Dedifferentiated amniotic fluid mesenchymal stem cell (primary cell): ENCODE measurements at regions not wholly inside any gene's neighbourhood (a gene's known extent, or its start where the extent isn't known, plus 50 kb on each side); places are given as distances from the start of the nearest gene placed in this dataset.
"Not testable (repeated sequence)": the region's sequence is repeated elsewhere in the genome, so short reads cannot be mapped to it uniquely, and the experiment has no call there.

ENCODE experiments used
- DNase-seq: peaks from one replicate; pipeline ENCODE4 v3.0.0-alpha.2; 2016; ENCODE audit errors: extremely low spot score

DNA sequence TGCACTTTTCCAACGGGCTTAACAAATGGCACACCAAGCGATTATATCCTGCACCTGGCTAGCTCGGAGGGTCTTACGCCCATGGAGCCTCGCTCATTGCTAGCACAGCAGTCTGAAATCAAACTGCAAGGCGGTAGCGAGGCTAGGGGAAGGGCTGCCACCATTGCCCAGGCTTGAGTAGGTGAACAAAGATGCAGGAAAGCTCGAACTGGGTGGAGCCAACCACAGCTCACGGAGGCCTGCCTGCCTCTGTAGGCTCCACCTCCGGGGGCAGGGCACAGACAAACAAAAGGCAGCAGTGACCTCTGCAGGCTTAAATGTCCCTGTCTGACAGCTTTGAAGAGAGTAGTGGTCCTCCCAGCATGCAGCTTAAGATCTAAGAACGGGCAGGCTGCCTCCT is 365.4 kb downstream of the MMUT start:
- DNase-seq: not testable (repeated sequence)

DNA sequence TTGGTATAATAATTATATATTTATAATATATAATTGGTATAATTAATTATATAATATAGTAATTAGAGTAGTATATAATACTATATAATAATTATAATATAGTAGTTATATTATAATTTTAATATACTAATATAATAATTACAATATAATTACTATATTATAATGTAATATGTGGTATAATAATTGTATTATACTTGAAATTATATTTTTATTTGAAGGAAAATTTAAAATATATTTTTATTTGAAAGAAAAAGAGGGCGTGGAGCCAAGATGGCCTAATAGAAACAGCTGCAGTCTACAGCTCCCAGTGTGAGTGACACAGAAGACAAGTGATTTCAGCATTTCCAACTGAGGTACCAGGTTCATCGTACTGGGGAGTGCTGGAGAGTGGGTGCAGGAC is 365.9 kb downstream of the MMUT start:
- no peak for DNase-seq

DNA sequence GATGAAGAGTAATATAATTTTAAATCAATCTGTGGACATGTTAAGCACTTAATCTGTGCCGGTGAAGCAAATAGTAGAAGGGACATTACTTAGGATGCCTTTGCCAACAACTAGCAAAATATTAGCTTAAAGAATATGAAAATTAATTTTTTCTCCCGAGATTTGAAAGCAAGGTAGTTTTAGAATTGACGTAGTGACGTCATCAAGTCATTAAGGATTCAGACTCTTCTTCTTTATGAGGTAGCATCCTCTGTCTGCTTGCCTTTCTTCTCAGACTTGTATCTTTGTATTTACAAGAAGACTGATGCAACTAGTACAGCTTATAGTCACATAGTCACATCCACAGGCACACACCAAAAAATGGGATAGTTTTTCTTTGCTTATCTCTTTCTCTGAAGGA is 374.4 kb downstream of the MMUT start:
- no peak for DNase-seq

DNA sequence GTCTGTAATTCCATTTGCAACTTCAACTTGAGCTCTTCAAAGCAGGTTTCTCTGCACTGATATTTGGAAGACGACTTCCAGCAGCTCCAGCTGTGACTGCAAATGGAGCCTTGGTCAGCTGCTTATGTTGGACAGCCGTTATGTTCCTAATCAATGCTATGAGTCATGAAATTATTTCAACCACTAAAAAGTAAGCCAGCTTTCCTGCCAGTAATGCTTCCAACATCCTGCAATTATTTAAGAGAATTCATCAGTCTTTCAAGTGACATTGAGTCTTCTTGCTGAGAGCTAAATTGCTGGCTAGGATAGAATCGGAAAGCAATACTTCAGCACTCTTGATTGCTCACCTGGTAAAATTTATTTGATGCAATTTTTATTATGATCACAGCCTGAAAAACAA is 375.7 kb downstream of the MMUT start:
- DNase-seq: no peak

DNA sequence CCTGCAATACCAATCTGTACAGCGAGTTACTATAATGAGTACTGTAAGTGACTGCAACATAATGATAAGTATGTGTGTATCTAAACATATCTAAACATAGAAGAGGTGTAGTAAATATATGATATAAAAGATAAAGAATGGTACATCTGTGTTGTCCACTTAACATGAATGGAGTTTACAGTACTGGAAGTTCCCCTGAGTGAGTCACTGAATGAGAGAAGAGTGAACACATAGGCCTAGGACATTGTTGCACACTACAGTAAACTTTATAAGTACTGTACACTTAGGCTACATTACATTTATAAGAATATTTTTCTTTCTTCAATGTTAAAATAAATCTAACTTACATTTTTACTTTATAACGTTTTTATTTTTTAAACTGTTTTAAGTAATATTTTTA is 380.4 kb downstream of the MMUT start:
- no peak for DNase-seq

DNA sequence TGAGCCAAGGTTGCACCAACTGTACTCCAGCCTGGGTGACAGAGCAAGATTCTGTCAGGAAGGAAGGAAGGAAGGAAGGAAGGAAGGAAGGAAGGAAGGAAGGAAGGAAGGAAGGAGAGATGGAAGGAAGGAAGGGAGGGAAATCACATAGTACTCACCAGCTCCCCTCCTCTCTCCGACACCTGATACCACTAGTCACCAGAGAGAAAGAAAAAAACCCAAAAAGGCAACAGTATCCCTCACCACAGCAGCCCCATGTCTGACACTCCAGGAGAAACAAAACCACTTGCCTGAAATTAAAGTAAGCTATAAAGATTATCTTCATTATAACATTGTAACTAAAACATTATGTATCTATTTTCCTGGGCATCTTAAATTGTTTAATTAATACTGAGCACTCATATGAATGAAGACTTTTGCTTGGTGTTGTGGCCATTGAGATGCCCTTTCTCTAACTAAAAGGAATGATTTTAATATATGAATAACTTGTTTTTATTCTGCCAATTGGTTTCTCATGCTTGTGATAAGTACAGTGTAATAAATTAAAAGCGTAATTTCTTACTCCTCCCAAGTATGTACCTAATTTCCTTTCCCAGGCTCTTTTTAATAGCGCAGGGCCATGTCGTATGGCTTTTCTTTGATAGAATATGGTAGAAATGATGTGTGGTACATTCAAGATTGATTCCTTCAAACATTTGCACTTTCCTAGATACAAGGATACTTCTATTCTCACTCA is 390.0 kb downstream of the MMUT start:
- DNase-seq: no peak

DNA sequence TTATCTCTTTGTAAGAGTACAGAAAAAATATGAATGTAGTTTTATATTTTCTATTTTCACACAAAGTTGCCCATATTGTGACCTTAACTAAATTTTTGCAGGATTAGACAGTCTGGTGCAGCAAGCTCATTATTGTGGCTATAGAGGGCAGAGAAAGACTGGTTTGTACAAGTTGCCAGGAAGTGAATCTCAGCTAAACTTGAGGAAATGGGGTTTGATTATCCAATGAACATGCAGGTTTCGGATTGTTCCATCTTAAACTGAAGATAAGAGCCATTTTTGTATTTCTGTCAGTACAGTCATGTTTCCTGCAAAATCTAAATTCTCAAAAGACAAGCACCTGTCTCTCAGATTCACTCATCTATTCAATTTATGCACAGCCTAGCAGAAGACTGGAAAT is 390.9 kb downstream of the MMUT start:
- no peak for DNase-seq

DNA sequence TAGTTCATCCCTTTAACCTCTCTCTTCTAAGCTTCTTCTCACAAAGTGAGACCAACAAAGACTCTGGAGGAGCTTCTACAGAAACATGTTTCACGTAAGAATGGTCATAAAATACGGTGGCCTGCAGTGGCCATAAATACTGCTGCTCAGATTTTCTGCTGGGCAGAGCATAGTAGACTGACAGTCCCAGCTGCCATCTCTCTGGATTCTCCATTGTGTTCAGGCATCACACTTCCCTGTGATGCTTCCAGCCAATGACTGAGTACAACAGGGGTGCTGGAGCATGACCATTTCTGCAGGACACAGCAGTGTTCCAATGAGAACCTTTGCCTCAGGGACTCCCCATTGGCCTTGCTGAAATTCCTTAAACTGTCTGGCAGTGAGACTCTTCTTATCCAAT is 392.6 kb downstream of the MMUT start:
- DNase-seq: no peak

DNA sequence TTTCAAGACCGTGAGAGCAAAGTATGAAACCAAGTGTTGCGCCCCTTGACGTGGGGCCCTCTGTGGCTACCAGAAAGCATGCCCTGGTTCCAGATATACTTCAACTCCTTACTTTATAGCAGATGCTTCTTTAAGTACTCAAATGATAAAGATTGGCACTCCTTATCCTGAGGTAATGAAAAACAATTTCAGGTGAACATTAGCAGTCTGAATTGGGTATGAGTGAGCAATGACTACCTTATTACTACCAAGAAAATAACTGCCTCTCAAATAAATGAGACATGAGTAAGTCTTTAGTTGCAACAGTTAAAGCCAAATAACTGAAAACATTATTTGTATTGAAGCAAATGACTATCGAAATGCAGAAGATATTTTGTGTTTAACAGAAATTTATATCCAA is 408.7 kb downstream of the MMUT start:
- no peak for DNase-seq

DNA sequence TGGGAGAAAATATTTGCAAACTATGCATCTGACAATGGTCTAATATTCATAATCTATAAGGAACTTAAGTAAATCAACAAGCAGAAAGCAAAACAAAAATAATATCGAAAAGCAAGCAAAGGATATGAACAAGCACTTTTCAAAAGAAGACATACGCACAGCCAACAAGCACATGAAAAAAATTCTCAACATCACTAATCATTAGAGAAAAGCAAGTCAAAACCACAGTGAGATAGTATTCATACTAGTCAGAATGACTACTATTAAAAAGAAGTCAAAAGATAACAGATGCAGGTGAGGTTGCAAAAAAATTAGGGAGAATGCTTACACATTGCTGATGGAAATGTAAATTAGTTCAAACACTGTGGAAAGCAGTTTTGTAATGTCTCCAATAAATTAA is 410.2 kb downstream of the MMUT start:
- DNase-seq: no peak

DNA sequence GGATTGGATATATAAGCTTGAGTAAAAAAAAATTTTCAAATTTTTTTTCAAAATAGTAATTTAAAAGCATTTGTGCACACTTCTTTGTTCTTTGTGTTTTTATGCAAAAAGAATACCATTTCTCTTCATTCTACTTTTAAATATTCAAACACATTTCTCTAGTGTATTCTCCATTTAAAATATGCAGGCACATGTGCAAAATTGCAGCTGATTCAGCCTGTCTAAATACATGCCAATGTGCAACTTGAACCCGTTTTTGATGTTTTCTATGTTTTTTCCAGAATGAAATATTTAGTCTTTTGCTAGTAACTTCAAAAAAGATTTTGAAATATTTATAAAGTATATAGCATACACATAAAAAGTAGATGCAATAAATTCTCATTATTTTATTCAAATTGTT is 411.8 kb downstream of the MMUT start:
- DNase-seq: no peak

DNA sequence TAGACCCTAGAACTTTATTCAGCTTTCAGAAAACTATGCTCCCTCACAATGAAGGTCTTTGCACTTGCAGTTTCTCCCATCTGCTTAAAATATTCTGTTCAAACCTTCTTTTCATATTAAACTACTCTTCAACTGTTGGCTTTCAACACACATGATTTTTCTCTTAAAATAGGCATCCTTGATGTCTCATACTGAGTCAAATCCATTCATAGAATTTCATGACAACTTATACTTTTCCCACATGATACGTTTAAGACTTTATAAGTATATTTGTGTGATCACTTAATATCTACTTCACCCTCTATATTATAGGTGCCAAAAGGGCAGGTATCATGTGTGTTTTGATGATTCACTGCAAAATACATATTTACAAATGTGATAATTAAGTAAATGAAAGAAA is 412.5 kb downstream of the MMUT start:
- DNase-seq: no peak

DNA sequence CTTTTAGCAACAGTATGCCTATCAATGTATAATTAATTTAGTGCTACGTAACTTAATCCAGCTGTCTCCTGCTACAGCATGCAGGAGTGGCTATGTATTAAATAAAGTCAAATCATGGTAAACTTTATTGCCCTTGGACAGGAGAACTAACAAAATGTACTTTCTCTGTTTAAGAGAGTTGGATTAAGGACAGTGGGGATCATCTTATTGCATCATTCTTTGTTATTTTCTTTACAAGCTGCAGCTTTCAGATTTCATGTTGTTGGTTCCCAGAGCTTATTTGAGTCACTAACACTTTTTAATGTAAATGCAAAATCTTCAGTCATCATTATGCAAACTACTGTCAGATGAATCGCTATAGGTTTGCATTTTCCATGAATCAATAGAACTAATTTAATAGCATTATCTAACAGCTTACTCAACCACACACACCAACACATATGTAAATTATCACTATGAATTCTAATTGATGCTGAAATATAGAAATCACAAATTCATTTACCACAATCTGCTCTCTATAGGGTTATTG is 424.7 kb downstream of the MMUT start:
- no peak for DNase-seq

DNA sequence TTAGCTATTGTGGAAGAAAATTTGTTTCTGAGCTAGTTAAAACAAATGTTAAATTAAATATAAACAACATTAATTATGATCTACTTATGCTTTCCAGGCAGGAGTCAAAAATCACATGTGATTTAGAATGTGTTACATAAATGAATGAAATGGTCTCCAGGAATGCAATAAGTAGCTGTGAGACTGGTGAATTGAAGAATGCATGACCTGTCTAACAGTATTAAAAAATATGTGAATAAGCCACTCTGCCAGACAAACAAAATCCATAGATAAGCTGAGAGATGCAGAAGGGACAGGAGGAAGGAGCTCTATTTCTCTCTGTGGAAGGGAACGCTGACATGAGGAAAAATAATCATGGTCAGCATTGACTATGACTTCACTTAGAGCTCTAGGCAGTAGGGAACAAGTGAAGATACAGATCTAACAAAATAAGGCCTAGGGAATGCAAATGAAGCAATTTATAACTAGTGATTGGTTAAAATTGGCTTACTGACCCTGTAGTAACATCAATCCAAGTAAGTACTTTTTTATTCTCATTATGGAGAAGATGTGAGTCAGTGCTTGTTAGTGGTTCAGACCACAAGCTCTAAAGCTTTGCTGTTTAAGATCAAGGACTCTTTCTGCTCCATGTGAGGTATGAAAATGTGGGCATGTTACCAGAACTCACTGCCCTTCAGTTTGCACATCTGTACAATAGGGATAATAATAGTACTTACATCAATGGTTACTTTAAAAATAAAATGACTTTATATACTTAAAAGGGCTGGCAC is 432.6 kb downstream of the MMUT start:
- no peak for DNase-seq

DNA sequence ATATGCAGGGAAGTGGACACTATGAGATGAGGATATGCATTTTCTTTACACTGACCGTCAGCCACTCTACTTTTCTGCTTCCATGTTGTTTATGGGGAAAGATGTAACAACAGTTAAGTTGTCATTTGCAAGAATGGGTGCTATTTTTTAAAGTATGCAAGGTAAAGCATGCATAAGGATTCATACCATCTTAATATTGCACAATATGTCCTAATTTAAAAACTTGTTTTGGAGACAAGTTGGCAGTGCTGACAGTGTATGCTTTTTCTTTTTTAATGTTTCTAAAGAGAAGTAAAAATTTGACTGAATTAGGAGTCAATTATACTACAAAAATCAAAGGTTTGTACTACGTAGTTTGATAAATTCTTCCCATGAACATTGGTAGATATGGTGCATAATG is 435.4 kb downstream of the MMUT start:
- no peak for DNase-seq

DNA sequence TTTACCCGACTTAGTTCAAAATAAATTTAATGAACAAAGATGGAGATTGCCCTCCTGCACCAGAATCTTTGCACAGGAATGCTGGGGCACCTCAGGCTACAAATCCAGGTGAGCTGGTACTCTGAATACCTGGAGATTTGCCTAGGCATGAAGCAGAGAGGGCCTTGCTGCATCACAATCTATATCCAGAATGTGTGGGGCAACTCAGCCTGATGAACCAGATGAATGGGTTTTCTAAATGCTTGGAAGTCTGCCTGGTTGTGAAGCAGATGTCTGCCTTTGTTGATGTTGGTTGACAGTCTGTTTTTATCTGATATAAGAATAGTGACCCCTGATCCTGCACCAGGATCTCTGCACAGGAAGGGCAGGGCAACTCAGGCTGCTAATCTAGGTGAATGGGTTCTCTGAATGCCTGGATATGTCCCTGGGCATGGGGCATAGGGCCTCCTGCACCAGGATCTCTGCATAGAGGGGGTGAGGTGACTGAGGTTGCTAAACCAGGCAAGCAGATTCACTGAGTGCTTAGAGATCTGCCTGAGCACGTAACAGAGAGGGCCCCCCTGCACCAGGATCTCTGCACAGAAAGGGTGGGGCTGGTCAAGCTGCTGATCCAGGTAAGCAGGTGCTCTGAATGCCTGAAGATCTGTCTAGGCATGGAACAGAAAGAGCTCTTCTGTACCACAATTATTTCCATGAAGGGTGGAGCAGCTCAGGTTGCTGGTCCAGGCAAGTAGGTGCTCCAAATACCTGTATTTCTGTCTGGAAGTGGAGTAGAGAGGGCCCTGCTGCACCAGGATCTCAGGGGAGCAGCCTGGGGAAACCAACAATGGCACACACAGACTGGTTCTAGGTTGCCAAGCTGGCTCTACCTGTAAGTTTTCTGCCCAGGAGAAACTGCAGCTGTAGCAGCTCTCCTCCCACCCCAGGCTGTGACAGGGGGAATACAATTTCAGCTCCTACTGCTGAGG is 437.5 kb downstream of the MMUT start:
- no peak for DNase-seq

DNA sequence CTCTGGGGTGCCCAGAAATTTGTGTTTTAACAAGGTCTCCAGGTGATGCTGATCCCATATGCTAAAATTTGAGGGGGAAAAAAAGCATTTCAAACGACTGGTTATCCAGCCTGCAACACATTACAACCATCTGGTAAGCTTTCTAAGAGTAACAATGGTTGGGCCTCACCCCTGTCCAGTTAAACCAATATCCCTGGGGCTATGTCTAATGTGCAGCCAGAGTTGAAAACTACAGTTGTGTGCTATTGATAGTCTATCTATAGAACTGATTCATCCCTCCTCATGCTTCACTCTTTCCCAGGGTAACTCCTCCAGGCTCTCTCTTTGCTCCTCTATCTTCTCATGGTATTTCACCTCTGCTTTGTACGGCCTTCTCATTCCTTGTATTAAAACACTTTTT is 458.3 kb downstream of the MMUT start:
- DNase-seq: no peak

DNA sequence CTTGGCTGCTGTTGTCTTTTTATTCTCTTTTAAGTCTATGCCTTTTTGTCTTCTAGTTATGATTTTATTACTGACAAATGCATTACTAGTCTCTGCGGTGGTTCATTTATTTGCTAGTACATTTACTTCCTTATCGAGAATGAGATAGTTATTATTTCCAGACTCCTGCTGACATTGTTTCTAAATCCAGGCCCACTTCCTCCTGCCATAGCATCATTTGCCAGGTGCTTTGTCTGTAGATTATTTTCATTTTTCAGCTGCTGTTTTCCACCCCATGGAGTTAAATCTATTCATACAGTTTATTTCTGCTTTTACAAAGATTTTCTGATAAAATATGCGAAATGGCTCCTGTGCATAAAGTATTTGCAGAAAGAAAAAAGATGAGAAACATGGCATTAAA is 459.7 kb downstream of the MMUT start:
- no peak for DNase-seq

DNA sequence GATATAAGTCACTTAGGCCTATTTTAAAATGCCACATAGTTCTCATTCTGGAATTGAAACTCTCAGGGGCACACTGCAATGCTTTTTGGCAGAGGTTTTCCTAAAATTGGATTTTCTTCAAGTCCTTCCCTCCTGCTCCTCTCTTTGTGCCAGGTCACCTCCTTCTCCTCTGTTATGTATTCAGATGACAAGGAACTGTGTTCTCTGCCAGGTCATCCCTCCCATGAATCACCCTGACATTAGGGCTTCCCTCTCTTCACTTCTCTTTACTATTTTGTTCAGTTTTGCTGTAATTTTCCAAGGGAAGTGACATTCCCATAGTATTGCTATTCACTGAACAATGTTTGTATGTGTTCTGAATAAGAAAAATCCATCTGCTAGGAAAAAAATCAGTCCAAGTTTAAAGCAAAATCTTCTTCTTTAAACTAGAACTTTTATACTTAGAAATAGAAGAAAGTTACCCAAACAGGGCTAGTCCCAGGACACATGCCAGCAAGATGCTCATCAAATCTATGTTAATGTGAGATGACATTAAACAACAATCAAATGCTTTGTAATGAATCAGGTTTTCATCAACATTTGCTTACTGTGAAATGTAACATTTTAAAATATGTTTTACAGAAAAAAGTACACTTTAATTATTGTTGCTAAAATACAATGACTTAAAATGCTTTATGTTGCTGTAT is 461.1 kb downstream of the MMUT start:
- DNase-seq: peak; percentile 70

DNA sequence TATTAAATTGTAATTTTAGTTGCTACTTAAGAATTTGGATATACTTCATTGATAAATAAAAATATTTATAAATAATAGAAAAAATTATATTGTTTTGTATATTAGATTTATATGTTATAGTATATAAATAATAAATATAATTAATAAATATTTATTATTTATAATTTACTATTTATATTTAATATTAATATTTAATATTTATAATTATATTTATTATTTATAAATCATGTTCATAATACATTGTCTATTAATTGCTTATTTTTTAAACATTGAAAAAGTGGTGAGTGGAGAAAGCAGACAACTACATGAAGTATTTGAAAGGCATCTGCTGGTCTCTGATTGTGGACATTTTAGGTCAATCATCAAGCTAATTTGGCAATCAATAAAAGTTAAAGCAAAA is 464.5 kb downstream of the MMUT start:
- no peak for DNase-seq

DNA sequence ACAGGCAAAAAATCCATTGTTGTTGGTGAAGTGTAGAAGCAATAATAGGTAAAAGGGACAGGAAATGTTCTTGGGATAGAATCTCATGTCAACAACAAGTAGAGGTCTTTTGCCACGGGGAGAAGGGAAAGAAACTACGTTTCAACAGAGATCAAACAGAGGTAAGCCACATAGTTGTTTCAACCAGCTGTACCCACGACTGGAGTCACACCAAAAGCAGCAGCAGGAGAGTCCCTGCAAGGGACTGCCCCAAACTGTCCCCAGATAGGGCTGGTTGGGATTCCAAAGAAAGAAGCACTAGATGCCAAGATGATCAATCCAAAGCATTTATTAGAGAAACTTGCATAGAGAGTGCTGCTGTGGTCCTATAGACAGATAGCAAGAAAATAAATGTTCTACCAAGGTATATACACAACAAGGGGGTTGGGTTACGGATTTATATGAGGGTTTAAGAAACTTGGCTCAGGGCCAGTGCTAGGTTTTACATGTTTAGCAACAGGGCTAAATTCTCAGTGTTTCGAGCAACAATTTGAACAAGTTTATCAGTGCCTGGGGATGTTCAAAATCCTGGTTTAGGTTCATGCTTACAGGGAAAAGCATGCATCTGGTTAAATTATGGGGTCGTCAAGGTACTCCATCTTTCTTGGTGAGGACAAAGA is 466.5 kb downstream of the MMUT start:
- DNase-seq: no peak
